ENCODE measurements at regions not wholly inside any gene's neighbourhood (a gene's known extent, or its start where the extent isn't known, plus 50 kb on each side); places are given as distances from the start of the nearest gene placed in this dataset.

DNA sequence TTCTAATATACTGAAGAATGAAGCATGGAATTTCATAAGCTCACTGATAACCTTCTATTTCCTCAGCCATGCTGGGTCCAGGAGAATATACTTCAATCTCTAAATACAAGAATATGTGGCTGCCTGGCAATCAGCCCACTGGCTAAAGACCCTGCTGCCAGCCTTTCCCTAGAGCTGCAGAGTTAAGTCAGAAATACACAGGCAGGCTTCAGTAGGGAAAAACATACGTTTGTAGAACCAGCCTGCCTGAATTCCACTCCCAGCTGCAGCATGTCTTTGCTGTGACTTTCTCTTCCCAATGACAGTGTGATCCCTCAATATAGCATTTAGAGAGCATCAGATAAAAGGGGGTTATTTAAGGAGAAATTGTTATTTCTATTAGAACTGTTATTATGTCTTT is 289.1 kb downstream of the PCDH19 start:
- peak; percentile 38 for DNase-seq

DNA sequence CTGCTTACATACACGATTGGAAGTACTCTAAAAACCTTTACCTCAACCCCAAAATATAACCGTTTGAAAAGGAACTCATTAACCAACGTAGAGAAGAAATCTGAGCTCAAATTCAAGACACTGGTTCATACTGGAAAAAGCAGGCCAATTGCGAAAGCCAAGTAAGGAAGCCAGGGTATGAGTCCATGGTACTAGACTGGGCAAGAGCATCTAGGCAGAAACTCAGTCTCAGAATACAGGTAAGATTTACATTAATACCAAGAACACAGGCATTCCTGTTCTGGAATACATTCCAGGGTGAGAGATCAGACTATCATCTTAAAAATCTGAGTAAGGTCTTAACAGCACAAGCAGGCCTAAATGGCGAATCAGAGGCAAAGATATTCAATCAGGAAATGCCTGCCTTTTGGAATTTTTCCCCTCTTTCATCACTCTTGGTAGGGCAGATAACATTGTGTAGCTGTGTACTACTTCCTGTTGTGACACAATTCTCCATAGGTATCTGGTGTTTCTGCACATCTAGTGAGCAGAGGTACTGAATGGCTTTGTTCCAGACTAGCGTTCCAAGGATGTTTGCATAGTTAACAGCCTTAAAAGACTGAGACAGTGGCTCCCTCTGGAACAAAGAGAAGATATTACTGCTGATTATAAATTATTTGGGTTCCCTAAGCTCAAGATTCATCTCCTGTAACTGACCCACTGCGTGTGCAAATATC is 311.3 kb downstream of the PCDH19 start:
- no peak for DNase-seq

DNA sequence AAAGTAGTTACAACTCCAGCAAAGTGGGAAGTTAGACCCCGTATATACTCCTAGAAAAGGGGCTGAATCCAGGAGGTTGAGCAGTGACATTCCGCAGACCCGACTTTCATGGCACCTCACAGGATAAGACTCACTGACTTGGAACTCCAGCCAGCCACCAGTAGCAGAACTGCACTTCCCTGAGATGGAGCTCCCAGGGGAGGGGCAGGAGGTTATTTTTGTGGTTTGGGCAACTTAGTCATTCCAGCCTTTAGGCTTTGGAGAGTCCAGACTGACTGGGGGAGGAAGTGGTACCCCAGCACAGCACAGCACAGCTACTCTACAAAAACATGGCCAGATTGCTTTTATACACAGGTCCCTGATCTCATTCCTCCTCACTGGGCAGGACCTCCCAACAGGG is 319.1 kb downstream of the PCDH19 start:
- DNase-seq: no peak

DNA sequence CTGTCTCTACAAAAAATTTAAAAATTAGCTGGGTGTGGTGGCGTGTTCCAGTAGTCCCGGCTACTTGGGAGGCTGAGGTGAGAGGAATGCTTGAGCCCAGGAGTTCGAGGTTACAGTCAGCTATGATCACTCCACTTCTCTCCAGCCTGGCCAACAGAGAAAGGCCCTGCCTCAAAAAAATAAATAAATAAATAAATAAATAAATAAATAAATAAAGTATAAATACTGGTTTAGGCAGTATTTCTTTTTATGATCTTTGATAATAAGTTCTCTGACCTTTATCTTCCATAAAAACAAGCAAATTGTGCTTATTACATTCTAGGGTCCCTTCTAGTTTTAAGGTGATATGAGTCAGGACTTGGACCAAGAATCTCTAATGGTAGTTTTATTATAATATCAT is 320.3 kb downstream of the PCDH19 start:
- no peak for DNase-seq

DNA sequence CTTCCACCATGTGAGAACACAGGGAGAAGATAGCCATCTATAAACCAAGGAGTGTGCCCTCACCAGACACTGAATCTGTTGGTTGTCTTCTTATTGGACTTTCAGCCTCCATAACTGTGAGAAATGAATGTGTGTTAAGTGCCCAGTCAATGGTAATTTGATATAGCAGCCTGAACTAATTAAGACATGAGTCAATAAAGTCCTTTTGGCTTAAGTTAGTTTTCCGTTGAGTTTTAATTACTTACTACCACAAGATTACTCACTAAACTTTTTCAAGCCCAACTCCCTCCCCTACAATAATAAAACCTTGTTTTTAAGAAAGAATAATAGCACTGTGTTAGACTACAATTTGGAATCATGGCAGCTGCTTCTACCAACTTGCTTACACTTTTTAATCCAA is 324.2 kb downstream of the PCDH19 start:
- peak; percentile 34 for DNase-seq

- peak; percentile 8 for DNase-seq
These were observed 326.9 kb downstream of the PCDH19 start for GRCh38 chrX:100083211-100083610.

DNA sequence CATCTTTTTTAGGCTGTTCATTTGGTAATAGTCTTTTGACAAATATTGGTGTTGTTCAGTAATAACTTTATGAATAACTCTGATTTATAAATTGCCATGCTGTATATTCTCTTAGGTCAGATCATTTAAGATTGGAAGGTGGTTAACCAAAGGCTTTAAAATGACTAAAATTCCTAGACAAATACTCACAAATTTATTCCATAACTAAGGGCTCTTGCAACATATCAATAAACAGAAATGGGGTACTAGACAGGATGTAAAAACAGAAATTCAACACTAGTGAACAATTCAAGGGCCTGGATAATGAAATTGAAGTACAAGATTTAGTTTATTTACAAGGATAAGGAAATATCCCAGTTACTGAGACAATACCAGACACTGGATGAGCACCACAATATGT is 328.6 kb downstream of the PCDH19 start:
- no peak for DNase-seq

DNA sequence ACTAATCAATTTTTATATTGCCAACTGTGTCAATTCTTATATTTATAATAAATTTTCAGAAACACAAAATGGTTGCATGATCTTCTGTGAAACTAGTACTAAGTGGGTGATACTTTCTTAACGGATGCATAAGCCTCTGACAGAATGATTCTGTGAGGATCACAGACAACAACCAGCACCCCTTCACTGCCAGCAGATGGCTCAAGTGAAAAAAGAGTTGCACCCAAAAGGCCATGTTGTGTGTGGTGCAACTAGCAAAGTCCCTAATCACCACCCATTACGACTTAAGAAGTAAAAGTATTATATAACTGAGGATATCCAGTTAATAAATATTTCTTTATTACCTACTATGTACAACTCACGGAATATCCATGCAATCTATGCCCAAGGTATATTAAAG is 334.0 kb downstream of the PCDH19 start:
- DNase-seq: no peak

DNA sequence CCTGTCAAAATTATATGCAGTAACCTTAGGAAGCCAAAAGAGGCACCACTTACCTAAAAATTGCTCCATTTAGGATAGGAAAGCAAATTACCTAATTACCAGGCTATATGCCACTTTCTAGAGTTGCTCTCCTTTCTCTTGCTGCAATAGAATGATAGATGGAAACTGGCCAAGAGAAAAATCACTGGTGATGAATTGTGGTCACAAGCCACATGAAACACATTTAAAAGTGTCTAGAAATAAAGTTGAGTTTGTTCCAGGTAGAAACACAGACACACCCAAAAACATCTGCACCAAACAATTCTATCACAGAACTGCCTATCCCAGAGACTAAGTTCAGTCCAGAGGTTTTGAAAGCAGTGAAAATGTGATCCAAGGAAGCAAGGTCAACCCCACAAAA is 337.7 kb downstream of the PCDH19 start:
- no peak for DNase-seq

DNA sequence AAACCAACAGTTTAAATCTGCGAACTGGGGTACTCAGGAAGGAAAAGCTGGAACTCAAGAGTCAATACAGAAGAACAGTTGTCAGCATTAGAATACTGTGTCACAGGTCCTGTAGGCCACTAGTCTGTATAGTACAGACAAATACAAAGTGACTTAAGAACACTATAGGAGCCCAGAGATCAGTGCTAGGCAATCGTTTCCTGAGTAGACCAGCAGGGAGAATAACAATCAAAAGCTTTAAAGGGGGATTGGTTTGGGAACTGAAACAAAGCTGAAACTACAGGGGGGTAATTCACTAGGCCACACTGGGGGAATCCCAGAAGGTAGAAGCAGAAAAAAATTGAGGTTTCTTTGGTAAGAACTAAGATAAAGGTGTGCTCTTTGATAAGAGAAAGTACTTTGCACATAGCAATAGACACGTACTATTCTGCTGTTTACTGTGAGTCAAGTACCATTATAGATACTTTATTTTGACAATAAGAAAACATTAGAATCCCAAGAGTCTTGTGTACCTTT is 339.7 kb downstream of the PCDH19 start:
- no peak for DNase-seq

DNA sequence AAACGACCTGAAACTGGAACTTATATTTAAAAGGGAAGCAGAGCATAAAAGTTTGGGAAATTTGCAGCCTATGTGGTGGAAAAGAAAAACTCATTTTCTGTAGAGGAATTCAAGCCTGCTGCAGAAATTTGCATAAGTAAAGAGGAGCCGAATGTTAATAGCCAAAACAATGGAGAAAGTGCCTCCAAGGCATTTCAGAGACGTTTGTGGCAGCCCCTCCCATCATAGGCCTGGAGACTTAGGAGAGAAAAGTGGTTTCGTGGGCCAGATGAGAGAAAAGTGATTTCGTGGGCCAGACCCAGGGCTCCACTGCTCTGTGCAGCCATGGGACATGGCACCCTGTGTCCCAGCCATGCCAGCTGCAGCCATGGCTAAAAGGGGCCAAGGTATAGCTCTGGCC is 361.9 kb downstream of the PCDH19 start:
- DNase-seq: no peak
